ENCODE measurements at regions not wholly inside any gene's neighbourhood (a gene's known extent, or its start where the extent isn't known, plus 50 kb on each side); places are given as distances from the start of the nearest gene placed in this dataset.

DNA sequence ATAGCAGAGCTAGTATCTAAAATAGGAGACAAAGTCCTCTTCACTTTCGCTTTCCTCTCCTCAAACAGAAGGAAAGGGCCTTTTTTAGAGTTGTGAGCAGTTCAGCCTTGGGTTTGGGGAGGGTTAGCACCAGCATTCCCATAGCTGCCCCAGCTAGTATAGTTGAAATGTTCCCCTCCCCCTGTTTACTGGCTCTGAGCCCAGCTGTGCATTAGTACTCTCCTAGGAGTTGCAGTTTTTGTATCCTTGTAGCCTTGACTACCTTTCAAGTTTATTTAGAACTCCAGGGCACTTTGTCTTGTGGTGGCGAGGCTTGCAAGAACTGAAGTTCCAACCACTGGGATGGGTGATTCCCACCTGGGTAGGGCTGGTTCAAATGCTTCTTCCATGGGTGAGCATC, 245.1 kb upstream of the NAALADL2 start:
- no peak overlapping the region for H3K4me3 Mint-ChIP-seq
- TF ChIP-seq, protein P1, sequence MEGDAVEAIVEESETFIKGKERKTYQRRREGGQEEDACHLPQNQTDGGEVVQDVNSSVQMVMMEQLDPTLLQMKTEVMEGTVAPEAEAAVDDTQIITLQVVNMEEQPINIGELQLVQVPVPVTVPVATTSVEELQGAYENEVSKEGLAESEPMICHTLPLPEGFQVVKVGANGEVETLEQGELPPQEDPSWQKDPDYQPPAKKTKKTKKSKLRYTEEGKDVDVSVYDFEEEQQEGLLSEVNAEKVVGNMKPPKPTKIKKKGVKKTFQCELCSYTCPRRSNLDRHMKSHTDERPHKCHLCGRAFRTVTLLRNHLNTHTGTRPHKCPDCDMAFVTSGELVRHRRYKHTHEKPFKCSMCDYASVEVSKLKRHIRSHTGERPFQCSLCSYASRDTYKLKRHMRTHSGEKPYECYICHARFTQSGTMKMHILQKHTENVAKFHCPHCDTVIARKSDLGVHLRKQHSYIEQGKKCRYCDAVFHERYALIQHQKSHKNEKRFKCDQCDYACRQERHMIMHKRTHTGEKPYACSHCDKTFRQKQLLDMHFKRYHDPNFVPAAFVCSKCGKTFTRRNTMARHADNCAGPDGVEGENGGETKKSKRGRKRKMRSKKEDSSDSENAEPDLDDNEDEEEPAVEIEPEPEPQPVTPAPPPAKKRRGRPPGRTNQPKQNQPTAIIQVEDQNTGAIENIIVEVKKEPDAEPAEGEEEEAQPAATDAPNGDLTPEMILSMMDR (conservative IDR thresholded peaks at IDR 0.05): no peak
- H3K27me3 Mint-ChIP-seq: no peaks in the 10 kb centered on the region
- no peak for DNase-seq (ENCODE audit: extremely low spot score, unreplicated experiment)
- no peaks in the 10 kb centered on the region for H3K4me1 Mint-ChIP-seq (ENCODE audit: unreplicated experiment)
- no peaks in the 10 kb centered on the region for H3K9me3 Mint-ChIP-seq
- no peaks in the 10 kb centered on the region for H3K36me3 Mint-ChIP-seq
- no peak overlapping the region for H3K27ac Mint-ChIP-seq

DNA sequence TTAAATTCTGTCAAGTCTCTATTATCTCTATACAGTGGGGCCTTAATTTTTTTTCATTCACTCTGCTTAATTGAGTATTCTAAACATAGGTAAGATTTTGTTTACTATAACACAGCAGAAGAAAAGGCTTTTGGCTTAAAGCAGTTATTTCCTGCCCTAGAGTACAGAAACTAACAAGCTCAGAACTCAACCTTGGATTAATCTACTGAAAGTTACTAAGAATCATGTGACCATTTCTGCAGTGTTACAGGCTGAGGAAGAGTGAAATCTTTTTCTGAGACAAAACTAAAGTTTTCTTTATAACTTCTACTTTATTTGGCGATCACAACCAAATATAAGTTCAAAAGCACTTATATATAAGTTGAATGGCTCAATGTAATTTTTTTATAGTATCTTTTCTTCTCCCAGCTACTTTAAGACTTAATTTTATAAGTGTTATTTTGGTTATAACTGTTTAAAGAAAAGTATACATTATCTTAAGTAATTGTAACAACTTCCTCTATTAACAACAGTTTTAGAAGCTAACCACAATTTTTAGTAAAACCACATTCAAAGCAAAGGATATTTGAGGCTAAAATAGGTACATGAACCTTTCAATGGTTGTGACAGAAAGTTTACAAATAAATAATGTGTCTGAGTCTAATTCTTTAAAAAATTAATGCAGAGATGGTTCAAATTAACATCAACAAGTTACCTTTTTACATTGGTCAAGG, 240.6 kb upstream of the NAALADL2 start:
- TF ChIP-seq, protein P1 (conservative IDR thresholded peaks at IDR 0.05): no peak
- Mint-ChIP-seq H3K27me3 (no peaks in the 10 kb centered on the region), H3K9me3 (no peaks in the 10 kb centered on the region), H3K4me3 (no peak overlapping the region), H3K4me1 (ENCODE audit: unreplicated experiment) (no peaks in the 10 kb centered on the region), H3K27ac (no peak overlapping the region), H3K36me3 (no peaks in the 10 kb centered on the region)
- no peak for DNase-seq (ENCODE audit: extremely low spot score, unreplicated experiment)

DNA sequence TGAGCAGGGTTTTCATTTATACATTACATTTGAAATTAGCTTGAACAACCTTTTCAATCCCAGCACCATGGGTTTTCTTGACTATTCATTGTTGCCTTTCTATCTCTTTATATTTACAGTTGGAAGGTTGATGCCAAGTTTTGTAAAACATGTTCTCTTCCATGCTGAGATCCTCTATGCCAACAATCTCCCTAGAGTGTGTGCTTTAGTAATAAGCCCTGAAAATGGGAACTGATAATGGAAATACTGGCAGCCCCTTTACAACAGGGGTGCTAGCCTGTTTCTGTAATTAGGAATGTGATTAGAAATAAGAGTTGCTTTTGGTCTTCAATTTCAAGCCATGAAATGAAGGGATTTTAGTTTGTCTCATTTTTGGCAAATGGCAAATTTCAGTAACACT, 239.9 kb upstream of the NAALADL2 start:
- no peaks in the 10 kb centered on the region for H3K27me3 Mint-ChIP-seq
- H3K9me3 Mint-ChIP-seq: no peaks in the 10 kb centered on the region
- H3K4me3 Mint-ChIP-seq: no peak overlapping the region
- no peaks in the 10 kb centered on the region for H3K4me1 Mint-ChIP-seq (ENCODE audit: unreplicated experiment)
- no peaks in the 10 kb centered on the region for H3K36me3 Mint-ChIP-seq
- DNase-seq (ENCODE audit: extremely low spot score, unreplicated experiment): no peak
- no peak overlapping the region for H3K27ac Mint-ChIP-seq
- TF ChIP-seq, protein P1 (conservative IDR thresholded peaks at IDR 0.05): no peak

DNA sequence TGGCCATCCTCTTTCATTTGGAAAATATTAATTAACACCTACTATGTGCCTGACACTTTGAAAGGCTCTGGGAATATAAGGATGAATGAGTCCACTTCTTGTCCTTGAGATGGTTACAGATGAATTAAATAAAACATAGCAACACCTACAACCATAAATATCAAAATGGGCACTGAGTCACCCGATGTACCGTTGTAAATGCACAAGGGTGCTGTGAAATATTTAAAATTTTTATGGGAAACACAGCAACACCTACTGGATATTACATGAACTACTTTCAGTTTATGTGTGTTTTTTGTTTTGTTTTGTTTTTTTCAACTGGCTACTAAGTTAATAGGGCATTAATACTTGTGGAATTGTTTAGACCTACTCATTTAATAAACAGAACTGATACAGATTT, 239.0 kb upstream of the NAALADL2 start:
- Mint-ChIP-seq H3K36me3 (no peaks in the 10 kb centered on the region), H3K9me3 (no peaks in the 10 kb centered on the region), H3K4me3 (no peak overlapping the region), H3K27me3 (no peaks in the 10 kb centered on the region), H3K27ac (no peak overlapping the region), H3K4me1 (ENCODE audit: unreplicated experiment) (no peaks in the 10 kb centered on the region)
- no peak for DNase-seq (ENCODE audit: extremely low spot score, unreplicated experiment)
- TF ChIP-seq, protein P1 (conservative IDR thresholded peaks at IDR 0.05): peak; percentile 63

DNA sequence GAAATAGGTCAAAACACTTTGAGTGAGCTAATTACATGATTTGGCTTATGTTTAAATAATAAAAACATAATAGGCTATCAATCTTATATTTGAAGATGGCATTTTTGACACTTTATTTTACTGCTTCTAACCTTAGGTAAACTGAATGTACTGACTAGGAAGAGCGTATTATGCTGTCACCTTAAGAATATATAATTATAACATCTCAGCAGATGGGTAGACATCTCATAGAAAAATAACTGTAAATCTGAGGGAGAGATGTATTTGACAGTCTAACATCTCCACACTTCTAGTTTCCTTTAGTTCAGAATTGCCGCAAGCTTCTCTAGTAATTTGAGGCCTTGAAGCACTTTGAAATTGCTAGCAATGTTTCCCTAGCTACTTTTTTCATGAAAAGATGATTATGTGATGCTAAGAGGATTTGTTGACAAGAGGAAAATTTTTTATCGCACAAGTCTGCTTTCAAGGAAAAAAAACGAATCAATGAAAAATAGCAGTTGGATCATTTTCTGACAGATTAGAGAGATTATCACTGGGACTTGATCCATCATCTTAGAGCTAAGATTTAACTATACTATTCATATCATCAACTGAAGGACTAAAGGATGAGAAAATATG, 238.2 kb upstream of the NAALADL2 start:
- H3K27me3 Mint-ChIP-seq: no peaks in the 10 kb centered on the region
- H3K4me1 Mint-ChIP-seq (ENCODE audit: unreplicated experiment): no peaks in the 10 kb centered on the region
- no peak overlapping the region for H3K27ac Mint-ChIP-seq
- TF ChIP-seq, protein P1 (conservative IDR thresholded peaks at IDR 0.05): no peak
- no peaks in the 10 kb centered on the region for H3K36me3 Mint-ChIP-seq
- DNase-seq (ENCODE audit: extremely low spot score, unreplicated experiment): no peak
- H3K9me3 Mint-ChIP-seq: no peaks in the 10 kb centered on the region
- no peak overlapping the region for H3K4me3 Mint-ChIP-seq
